Heart right ventricle (tissue), 16 donors: ENCODE measurements at regions not wholly inside any gene's neighbourhood (a gene's known extent, or its start where the extent isn't known, plus 50 kb on each side); places are given as distances from the start of the nearest gene placed in this dataset.

Source experiments
- ATAC-seq, 8 donors: fragments of 200-7000 bp; cut with Tn5 transposase; one replicate each; pipeline ENCODE4 v1.9.1; 2020; ENCODE audit warnings: mild to moderate bottlenecking in 8 of 8, moderate library complexity in 8 of 8, moderate number of reproducible peaks in 1 of 8
- DNase-seq, 2 donors: peaks; one replicate each; pipeline ENCODE4 v3.0.0-alpha.2; 2020
- H3K27ac ChIP-seq, 10 donors: fragments of 200-600 bp; sonication (generic) in 2 of 10; one replicate each; pipeline versions ENCODE4 v1.5.0 to v1.8.0; 2020 to 2022; ENCODE audit warnings: mild to moderate bottlenecking in 3 of 10
- H3K27me3 ChIP-seq, 7 donors: fragments of 200-600 bp; one replicate each; pipeline ENCODE4 v1.8.0; 2021 to 2022; ENCODE audit warnings: mild to moderate bottlenecking in 2 of 7
- H3K36me3 ChIP-seq, 9 donors: fragments of 200-600 bp; sonication (generic) in 1 of 9; one replicate each; pipeline versions ENCODE4 v1.5.0 to v1.8.0; 2020 to 2022; ENCODE audit warnings: mild to moderate bottlenecking in 2 of 9
- H3K4me1 ChIP-seq, 9 donors: fragments of 200-600 bp; sonication (generic) in 1 of 9; one replicate each; pipeline versions ENCODE4 v1.5.0 to v1.8.0; 2020 to 2022; ENCODE audit warnings: mild to moderate bottlenecking in 4 of 9
- H3K4me3 ChIP-seq, 10 donors: fragments of 200-600 bp; sonication (generic) in 2 of 10; one replicate each; pipeline versions ENCODE4 v1.5.0 to v1.8.0; 2020 to 2022; ENCODE audit warnings: mild to moderate bottlenecking in 7 of 10, moderate library complexity in 2 of 10
- H3K9me3 ChIP-seq, 11 donors: fragments of 200-600 bp in 10 of 11; sonication (generic) in 2 of 11; one replicate each; pipeline versions ENCODE4 v1.5.0 to v1.8.0; 2013 to 2022; ENCODE audit warnings: mild to moderate bottlenecking in 2 of 11, control low read depth in 1 of 11, moderate library complexity in 1 of 11
- CTCF ChIP-seq, 9 donors: fragments of 200-600 bp; sonication (generic) in 2 of 9; IDR thresholded peaks; one replicate each; pipeline versions ENCODE4 v1.5.0 to v1.8.0; 2021 to 2022; ENCODE audit warnings: antibody characterized with exemption in 9 of 9, mild to moderate bottlenecking in 5 of 9, moderate library complexity in 1 of 9
- WGBS, 2 donors: extraction: QIAGEN DNeasy Blood & Tissue Kit; methylation state at CpG; one replicate each; pipeline ENCODE4 v1.1.7; 2013; ENCODE audit warnings: inconsistent platforms in 1 of 2; 5-methylcytosine and 5-hydroxymethylcytosine counted together
- intact Hi-C, 10 donors: fragments of 100-400 bp; cut with DNase I; formaldehyde crosslinking; loops; one replicate each; pipeline versions ENCODE4 v1.11.1 to v1.14.2; 2022
- donor health status: Arrhythmogenic right ventricular cardiomyopathy.
- donor health status: ischemic (EF 13 %, LVEDD 7.1; RV severe dilation, severe dysfunction).
- donor health status: healthy with polysubstance abuse.
- donor health status: DM: no; HTN: yes; CAD: no.
- donor health status: DM: no; HTN: no; CAD: no.
- donor health status: ischemic (EF 25% LVEDD 6.9; RV normal size, moderate dysfunction).
- donor health status: ischemic (EF 25% LVEDD 5.7; RV mildly dilated, moderate dysfunction).
- donor health status: healthy.
- donor health status: DM: yes; HTN: yes; CAD: no.
- donor health status: Ischemic cardiomyopathy.
- donor health status: ischemic (EF 35%, LVEDD 5.7; RV mildly dilated, moderate dysfunction).
- donor health status: nonischemic (EF 11% LVEDD 7.7; RV severe dilation, severe dysfunction).
- donor health status: DM: yes; HTN: yes; CAD: no.
- donor health status: PGD.
- donor health status: ischemic (EF 29% LVEDD 5.4; RV normal size, mild dysfunction).
- donor health status: nonischemic (EF 23%, LVEDD 6.1; RV moderate dilation, normal function).

- Histone ChIP-seq H3K9me3 (no peaks in the 10 kb centered on the region), H3K27ac (no peak overlapping the region), H3K4me3 (no peak overlapping the region), H3K4me1 (no peaks in the 10 kb centered on the region), H3K27me3 (peaks cover 0 to 9% (median 2%) of the 10 kb centered on the region in 7 donors), H3K36me3 (no peaks in the 10 kb centered on the region)
- intact Hi-C loops: no loop called here
- no peak for ATAC-seq
- 70 to 75% methylated on average over 7 of the region's 7 CpGs for WGBS, 2 donors
- no peak for DNase-seq
- TF ChIP-seq CTCF (IDR thresholded peaks at IDR 0.05): no peak
Observed at GRCh38 chr1:4063516-4063915, 163.4 kb upstream of the C1orf174 start.

DNA sequence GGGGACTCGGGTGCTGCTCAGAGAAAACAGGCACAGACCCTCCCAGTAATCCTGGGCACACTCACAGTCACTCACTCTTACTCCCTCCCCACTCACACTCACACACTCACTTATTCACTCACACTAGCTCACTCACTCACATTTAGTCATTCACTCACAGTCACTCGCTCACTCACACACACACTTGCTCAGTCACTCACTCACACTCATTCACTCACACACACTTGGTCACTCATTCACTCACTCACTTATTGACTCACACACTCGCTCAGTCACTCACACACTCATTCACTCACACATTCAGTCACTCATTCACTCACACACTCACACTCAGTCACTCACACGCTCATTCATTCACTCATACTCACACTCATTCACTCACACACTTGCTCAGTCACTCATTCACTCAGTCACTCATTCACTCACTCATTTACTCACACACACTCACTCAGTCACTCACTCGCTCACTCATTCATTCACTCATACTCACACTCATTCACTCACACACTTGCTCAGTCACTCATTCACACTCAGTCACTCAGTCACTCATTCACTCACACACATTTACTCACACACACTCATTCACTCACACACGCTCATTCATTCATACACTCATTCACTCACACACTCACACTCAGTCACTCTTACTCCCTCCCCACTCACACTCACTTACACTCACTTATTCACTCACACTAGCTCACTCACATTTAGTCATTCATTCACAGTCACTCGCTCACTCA lies 164.2 kb upstream of the C1orf174 start:
- Histone ChIP-seq H3K4me3 (no peak overlapping the region), H3K27ac (no peak overlapping the region), H3K9me3 (no peaks in the 10 kb centered on the region), H3K36me3 (no peaks in the 10 kb centered on the region), H3K27me3 (peaks cover 0 to 10% (median under 1%) of the 10 kb centered on the region in 7 donors), H3K4me1 (no peaks in the 10 kb centered on the region)
- TF ChIP-seq CTCF (IDR thresholded peaks at IDR 0.05): no peak
- intact Hi-C loops: no loop called here
- DNase-seq (no peak), ATAC-seq (no peak)
- WGBS, 2 donors: 84 to 85% methylated on average over 7 of the region's 7 CpGs

- Histone ChIP-seq H3K36me3 (no peaks in the 10 kb centered on the region), H3K4me1 (no peaks in the 10 kb centered on the region), H3K27ac (no peak overlapping the region), H3K27me3 (peaks cover 0 to 34% (median 16%) of the 10 kb centered on the region in 7 donors), H3K9me3 (no peaks in the 10 kb centered on the region), H3K4me3 (no peak overlapping the region)
- intact Hi-C loops: no loop called here
- ATAC-seq (no peak), DNase-seq (no peak)
- WGBS, 2 donors: 87 to 90% methylated on average over 3 of the region's 3 CpGs
- TF ChIP-seq CTCF (IDR thresholded peaks at IDR 0.05): no peak
Observed at GRCh38 chr1:4066860-4067599, 167.0 kb upstream of the C1orf174 start.

DNA sequence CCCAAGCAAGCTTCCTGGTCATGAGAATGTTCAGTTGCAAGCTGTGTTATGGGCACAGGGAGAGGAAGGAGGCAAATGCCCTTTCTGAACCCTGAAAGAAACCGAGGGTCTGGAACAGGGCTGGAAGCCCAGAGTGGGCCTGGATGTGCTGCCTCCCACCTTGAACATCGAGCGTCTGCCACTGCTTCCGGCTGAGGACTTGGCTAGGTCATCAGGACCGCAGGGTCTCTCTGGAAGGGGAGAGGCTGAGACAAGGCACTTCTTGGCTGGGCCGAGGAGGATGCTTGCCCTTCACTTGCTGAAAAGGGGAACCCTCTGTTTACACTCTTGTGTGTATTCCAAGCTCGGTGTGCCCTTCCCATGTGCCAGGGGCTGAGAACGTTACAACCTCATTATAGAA lies 168.0 kb upstream of the C1orf174 start:
- Histone ChIP-seq H3K27me3 (peaks cover 0 to 38% (median 27%) of the 10 kb centered on the region in 7 donors), H3K4me1 (no peaks in the 10 kb centered on the region), H3K9me3 (no peaks in the 10 kb centered on the region), H3K4me3 (no peak overlapping the region), H3K27ac (no peak overlapping the region), H3K36me3 (no peaks in the 10 kb centered on the region)
- no peak for ATAC-seq
- intact Hi-C loops: no loop called here
- TF ChIP-seq CTCF (IDR thresholded peaks at IDR 0.05): no peak
- WGBS, 2 donors: 70 to 75% methylated on average over 8 of the region's 8 CpGs
- no peak for DNase-seq
